ENCODE measurements at regions not wholly inside any gene's neighbourhood (a gene's known extent, or its start where the extent isn't known, plus 50 kb on each side); places are given as distances from the start of the nearest gene placed in this dataset.

DNA sequence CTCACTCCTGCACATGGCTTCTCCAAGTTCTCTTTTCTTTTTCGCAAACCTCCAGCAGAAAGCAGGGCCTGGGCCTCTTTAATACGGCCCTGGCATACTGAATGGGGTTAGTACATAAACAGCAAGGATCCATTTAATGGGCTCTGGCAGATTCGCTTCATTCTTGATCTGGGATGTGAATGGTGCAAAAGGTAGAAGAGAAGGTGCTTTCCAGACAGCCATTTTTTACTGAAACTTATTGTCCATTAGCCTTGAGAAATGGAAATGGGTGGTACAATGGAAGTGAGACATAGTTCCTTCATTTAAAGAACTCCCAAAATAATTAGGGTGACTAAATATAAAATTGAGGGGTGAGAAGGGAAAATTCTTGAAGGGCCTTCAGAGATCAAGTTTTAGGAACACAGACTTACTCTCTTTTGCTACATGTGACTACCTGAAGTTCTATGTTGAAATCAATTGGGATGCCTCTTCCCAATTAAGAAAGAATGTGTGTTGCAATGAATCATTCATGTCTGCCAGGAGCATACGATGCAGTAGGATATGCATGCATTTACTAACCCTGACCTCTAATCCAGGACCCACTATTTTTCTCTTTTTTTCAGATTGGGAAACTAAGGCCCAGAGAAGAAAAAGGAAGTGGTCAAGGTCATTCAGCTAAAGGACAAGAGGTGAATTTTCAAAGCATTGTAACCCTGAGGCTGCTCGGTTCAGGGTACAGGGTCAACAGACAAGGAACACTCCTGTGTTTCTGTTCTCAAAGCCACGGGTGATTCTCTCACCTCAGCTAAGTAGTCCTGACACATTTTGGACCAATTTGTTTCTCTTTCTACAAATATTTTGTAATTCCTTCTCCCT lies 144.1 kb downstream of the BBOX1 start:
- no peaks in the 10 kb centered on the region for H3K9me2 ChIP-seq (ENCODE audit: insufficient read depth)
- H3K4me3 ChIP-seq (replicated peaks in 1 of 2; ENCODE audit: low read depth in 1 of 2, low read length in 2 of 2): no peak overlapping the region
- H3K9me3 ChIP-seq (ENCODE audit: control insufficient read depth in 1 of 2, insufficient read depth in 1 of 2, low read depth in 1 of 2, low read length in 2 of 2): no peaks in the 10 kb centered on the region
- TF ChIP-seq YY1 (IDR thresholded peaks at IDR 0.05; ENCODE audit: extremely low read depth, insufficient replicate concordance, low read depth, low read length) (no peak), POLR2AphosphoS5 (IDR thresholded peaks at IDR 0.05; ENCODE audit: low read depth, low read length) (no peak), SP1 (IDR thresholded peaks at IDR 0.05; ENCODE audit: low read depth) (no peak), ZNF274 (IDR thresholded peaks at IDR 0.05; ENCODE audit: low read depth, low read length) (no peak), POLR2A (IDR thresholded peaks at IDR 0.05; ENCODE audit: borderline replicate concordance, extremely low read depth, insufficient read depth, insufficient read length) (no peak), EZH2 (IDR thresholded peaks at IDR 0.05) (no peak), RAD21 (IDR thresholded peaks at IDR 0.05; ENCODE audit: low read depth) (no peak), TCF7L2 (IDR thresholded peaks at IDR 0.05; ENCODE audit: borderline replicate concordance, extremely low read depth, insufficient read depth, insufficient read length) (no peak), JUND (IDR thresholded peaks at IDR 0.05) (no peak), EGR1 (IDR thresholded peaks at IDR 0.05; ENCODE audit: low read depth) (no peak), SIN3A (IDR thresholded peaks at IDR 0.05; ENCODE audit: low read depth) (no peak), ZFX (IDR thresholded peaks at IDR 0.05) (no peak), FOSL1 (IDR thresholded peaks at IDR 0.05; ENCODE audit: low read depth) (no peak), ZBTB33 (IDR thresholded peaks at IDR 0.05; ENCODE audit: extremely low read depth, insufficient replicate concordance, low read length) (no peak)
- TF ChIP-seq, protein P1, sequence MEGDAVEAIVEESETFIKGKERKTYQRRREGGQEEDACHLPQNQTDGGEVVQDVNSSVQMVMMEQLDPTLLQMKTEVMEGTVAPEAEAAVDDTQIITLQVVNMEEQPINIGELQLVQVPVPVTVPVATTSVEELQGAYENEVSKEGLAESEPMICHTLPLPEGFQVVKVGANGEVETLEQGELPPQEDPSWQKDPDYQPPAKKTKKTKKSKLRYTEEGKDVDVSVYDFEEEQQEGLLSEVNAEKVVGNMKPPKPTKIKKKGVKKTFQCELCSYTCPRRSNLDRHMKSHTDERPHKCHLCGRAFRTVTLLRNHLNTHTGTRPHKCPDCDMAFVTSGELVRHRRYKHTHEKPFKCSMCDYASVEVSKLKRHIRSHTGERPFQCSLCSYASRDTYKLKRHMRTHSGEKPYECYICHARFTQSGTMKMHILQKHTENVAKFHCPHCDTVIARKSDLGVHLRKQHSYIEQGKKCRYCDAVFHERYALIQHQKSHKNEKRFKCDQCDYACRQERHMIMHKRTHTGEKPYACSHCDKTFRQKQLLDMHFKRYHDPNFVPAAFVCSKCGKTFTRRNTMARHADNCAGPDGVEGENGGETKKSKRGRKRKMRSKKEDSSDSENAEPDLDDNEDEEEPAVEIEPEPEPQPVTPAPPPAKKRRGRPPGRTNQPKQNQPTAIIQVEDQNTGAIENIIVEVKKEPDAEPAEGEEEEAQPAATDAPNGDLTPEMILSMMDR (IDR thresholded peaks at IDR 0.05 in 2 of 3, conservative IDR thresholded peaks at IDR 0.05 in 1 of 3; ENCODE audit: borderline replicate concordance in 1 of 3, insufficient read depth in 1 of 3, low read depth in 2 of 3, low read length in 2 of 3): no peak
- TF ChIP-seq, protein P2, sequence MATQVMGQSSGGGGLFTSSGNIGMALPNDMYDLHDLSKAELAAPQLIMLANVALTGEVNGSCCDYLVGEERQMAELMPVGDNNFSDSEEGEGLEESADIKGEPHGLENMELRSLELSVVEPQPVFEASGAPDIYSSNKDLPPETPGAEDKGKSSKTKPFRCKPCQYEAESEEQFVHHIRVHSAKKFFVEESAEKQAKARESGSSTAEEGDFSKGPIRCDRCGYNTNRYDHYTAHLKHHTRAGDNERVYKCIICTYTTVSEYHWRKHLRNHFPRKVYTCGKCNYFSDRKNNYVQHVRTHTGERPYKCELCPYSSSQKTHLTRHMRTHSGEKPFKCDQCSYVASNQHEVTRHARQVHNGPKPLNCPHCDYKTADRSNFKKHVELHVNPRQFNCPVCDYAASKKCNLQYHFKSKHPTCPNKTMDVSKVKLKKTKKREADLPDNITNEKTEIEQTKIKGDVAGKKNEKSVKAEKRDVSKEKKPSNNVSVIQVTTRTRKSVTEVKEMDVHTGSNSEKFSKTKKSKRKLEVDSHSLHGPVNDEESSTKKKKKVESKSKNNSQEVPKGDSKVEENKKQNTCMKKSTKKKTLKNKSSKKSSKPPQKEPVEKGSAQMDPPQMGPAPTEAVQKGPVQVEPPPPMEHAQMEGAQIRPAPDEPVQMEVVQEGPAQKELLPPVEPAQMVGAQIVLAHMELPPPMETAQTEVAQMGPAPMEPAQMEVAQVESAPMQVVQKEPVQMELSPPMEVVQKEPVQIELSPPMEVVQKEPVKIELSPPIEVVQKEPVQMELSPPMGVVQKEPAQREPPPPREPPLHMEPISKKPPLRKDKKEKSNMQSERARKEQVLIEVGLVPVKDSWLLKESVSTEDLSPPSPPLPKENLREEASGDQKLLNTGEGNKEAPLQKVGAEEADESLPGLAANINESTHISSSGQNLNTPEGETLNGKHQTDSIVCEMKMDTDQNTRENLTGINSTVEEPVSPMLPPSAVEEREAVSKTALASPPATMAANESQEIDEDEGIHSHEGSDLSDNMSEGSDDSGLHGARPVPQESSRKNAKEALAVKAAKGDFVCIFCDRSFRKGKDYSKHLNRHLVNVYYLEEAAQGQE (IDR thresholded peaks at IDR 0.05; ENCODE audit: low read depth): no peak
- TF ChIP-seq, protein P3, sequence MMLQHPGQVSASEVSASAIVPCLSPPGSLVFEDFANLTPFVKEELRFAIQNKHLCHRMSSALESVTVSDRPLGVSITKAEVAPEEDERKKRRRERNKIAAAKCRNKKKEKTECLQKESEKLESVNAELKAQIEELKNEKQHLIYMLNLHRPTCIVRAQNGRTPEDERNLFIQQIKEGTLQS (IDR thresholded peaks at IDR 0.05): no peak
- TF ChIP-seq, protein P4, sequence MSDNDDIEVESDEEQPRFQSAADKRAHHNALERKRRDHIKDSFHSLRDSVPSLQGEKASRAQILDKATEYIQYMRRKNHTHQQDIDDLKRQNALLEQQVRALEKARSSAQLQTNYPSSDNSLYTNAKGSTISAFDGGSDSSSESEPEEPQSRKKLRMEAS (IDR thresholded peaks at IDR 0.05): no peak
- H4K20me1 ChIP-seq (ENCODE audit: insufficient read depth): no peaks in the 10 kb centered on the region
- H3K4me1 ChIP-seq (ENCODE audit: control insufficient read depth in 1 of 2, insufficient read depth in 2 of 2, low read length in 2 of 2): no peaks in the 10 kb centered on the region
- ChIA-PET RAD21 (ENCODE audit: low non-redundant PET in 1 of 2, low total read pairs in 2 of 2, uncharacterized antibody in 2 of 2, unreplicated experiment in 2 of 2) (interaction anchor here in 1 of 2 experiments (0.6 to 1.6 kb wide), 4 partner anchors 111 to 303 kb away, joined by 3 to 9 read pairs (median 4); no protein-coding TSS in a partner anchor), POLR2A (interaction anchor here (0.7 to 1.4 kb wide), 2 partner anchors 301 kb away, joined by 3 read pairs; no protein-coding TSS in a partner anchor), CTCF (interaction anchor here (0.8 to 3.2 kb wide), 12 partner anchors 11 to 313 kb away, joined by 3 to 88 read pairs (median 6); partner anchors contain the start of gene LGR4)
- DNase-seq (ENCODE audit: low read depth, low spot score) (no peak), ATAC-seq (no peak)
- no peaks in the 10 kb centered on the region for H3K79me2 ChIP-seq (ENCODE audit: insufficient read depth, low read length)
- BruUV-seq (replicated peaks): no TSS peak
- peaks cover 18% of the 10 kb centered on the region for H3K27me3 ChIP-seq (ENCODE audit: insufficient read depth, low read length)
- H2AFZ ChIP-seq (ENCODE audit: low read depth, low read length, poor library complexity, severe bottlenecking): no peak overlapping the region
- H3K36me3 ChIP-seq (ENCODE audit: control insufficient read depth in 1 of 2, insufficient read depth in 2 of 2, low read length in 2 of 2): no peaks in the 10 kb centered on the region
- H3K9ac ChIP-seq (ENCODE audit: low read length): no peak overlapping the region
- no peak overlapping the region for H3K4me2 ChIP-seq (ENCODE audit: low read length)
- intact Hi-C loops (cut with micrococcal nuclease): loop anchor here (1.0 to 5.0 kb wide), 2 partner anchors 113 to 302 kb away; no protein-coding TSS in a partner anchor
- H3K27ac ChIP-seq (ENCODE audit: low read depth, low read length): no peak overlapping the region

Measured in HCT116 (cell line).